Embryonic facial prominence (tissue), 1 donor: ENCODE measurements at regions not wholly inside any gene's neighbourhood (a gene's known extent, or its start where the extent isn't known, plus 50 kb on each side); places are given as distances from the start of the nearest gene placed in this dataset.
"Not testable (repeated sequence)": the region's sequence is repeated elsewhere in the genome, so short reads cannot be mapped to it uniquely, and the experiment has no call there.

Source experiments
- DNase-seq: peaks from one replicate; pipeline ENCODE4 v3.0.0-alpha.2; 2016; ENCODE audit errors: extremely low spot score

GRCh38 chr5:126046318-126046717 is 376.9 kb upstream of the GRAMD2B start:
- no peak for DNase-seq

GRCh38 chr5:126046846-126047571 is 376.2 kb upstream of the GRAMD2B start:
- no peak for DNase-seq

GRCh38 chr5:126052120-126052519 is 371.1 kb upstream of the GRAMD2B start:
- no peak for DNase-seq

- no peak for DNase-seq
Measured at GRCh38 chr5:126052791-126053190, 370.4 kb upstream of the GRAMD2B start.

GRCh38 chr5:126053630-126054029 is 369.6 kb upstream of the GRAMD2B start:
- no peak for DNase-seq

GRCh38 chr5:126054577-126055347 is 368.4 kb upstream of the GRAMD2B start:
- DNase-seq: no peak

- DNase-seq: no peak
Measured at GRCh38 chr5:126055348-126055729, 367.9 kb upstream of the GRAMD2B start.

- DNase-seq: no peak
Measured at GRCh38 chr5:126056352-126056751, 366.9 kb upstream of the GRAMD2B start.

DNA sequence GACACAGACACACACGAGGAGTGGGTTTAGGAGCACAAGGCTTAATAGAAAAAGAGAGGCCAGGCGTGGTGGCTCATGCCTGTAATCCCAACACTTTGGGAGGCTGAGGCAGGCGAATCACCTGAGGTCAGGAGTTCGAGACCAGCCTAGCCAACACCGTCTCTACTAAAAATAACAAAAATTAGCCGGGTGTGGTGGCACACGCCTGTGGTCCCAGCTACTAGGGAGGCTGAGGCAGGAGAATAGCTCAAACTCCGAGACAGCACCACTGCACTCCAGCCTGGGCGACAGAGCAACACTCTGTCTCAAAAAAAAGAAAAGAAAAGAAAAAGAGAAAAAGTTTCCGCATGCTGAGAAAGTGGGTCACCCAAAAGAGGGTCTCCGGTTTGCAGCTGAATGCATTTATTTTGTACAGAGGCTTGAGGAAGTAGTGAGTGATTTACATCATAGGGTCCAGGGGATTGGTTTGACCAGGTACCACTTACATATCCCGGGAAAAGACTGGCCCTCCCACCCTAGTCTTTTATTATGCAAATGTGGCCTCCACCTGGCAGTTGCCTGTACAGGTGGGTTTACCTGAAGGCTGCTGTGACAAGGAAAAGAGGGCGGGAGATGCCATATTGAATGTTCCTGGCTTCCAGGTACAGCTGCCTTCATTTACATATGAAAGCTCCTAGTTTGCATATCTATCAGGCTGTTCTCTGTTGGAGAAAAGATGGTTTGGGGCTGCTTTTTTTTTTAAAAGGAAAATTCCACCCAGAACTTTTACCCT is 366.2 kb upstream of the GRAMD2B start:
- DNase-seq: no peak

DNA sequence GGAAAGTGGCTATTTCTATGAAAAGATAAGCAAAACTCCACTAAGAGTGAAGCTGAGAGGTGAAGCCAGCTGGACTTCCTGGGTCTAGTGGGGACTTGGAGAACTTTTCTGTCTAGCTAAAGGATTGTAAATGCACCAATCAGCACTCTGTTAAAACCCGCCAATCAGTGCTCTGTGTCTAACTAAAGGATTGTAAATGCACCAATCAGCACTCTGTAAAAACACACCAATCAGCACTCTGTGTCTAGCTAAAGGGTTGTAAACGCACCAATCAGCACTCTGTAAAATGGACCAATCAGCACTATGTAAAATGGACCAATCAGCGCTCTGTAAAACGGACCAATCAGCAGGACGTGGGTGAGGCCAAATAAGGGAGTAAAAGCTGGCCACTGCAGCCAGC is 364.8 kb upstream of the GRAMD2B start:
- not testable (repeated sequence) for DNase-seq

GRCh38 chr5:126062398-126063221 is 360.6 kb upstream of the GRAMD2B start:
- no peak for DNase-seq

DNA sequence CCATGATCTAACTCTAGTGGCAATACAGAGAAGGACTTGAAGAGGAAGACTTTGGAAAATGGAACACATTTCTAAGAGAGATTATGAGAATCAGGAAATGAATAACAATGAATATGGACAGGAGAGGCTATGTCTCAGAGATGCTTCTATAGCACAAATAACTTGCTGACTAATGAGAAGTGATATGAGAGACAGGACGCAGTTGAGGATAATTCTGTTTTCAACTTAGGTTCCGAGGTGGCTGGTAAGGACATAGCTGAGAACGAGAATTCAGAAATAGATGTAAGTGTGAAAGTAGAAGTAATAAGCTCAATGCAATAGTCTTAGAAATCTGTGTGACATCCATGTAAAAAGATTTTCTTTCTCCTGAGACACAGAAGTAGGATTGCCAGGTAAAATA is 358.1 kb upstream of the GRAMD2B start:
- DNase-seq: no peak

DNA sequence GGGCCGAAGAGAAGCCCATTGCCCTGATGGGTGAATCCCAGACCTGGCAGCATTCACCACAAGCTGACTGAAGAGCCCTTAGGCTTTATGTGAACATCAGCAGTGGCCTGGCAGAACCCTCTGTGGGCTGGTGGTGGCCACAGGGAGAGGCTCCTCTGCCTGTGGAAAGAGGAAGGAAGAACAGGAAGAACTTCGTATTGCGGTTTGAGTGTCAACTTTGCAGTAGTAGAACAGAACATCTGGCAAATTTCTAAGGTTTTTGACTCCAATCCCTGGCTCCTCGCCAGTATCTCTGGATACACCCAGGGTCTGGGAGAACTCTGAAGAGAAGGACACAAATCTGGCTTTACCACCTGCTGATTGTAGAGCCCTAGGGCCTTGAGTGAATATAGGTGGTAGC is 356.4 kb upstream of the GRAMD2B start:
- DNase-seq: no peak

- no peak for DNase-seq
Measured at GRCh38 chr5:126067404-126067803, 355.8 kb upstream of the GRAMD2B start.

GRCh38 chr5:126069329-126069728 is 353.9 kb upstream of the GRAMD2B start:
- no peak for DNase-seq

- no peak for DNase-seq
Measured at GRCh38 chr5:126070481-126070880, 352.7 kb upstream of the GRAMD2B start.

DNA sequence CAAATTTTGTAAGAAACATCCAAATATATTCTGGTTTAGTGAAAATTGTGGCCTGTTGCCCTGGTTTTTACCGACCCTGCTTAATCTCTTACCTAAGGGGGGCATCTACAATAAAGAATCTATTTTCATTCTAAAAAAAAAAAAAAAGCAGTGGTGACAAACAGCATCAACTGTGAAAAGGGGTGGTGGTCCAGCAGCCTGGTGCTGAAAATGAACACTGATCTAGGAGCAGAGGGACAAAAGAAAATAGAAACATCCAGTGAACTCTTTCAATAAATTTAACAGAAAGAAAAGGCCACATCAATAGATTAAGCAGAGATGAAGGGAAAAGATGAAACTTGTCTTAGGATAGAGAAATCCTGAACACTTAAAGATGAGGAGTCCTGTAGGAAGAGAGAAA is 348.7 kb upstream of the GRAMD2B start:
- no peak for DNase-seq

DNA sequence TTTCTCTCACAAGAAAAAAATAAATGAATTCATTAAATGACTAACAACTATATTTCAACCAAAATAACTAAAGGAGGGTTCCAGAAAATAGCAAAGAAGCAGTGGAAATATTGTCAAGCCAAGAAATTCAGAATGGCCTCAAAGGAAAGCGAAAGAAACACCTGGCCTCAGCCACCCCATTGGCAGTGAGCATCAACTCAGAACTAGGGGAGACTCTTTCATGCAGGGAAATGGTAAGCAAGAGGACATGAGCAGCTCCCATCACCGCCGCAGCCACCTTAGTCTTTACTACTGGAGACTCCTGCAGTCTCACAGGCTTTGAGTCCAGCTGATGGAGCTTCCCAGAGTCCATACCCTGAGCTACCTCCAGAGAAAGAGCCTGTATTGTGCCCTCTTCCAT is 343.9 kb upstream of the GRAMD2B start:
- no peak for DNase-seq

GRCh38 chr5:126081209-126081608 is 342.0 kb upstream of the GRAMD2B start:
- DNase-seq: no peak

DNA sequence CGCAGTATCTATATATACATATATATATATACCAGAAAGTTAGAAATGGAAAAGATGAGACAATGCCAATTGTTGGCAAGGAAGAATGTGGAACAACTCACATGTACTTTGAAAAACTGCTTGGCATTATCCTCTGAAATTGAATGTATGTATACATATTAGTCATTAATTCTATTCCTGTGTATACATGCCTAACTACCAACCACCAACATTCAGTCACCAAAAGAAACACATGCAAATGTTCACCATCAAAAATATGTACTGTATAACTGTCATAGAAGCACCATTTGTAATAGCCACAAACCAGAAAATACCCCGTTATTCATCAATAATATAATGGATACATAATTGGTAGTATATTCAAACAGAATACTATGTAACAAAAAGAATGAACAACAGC is 330.2 kb upstream of the GRAMD2B start:
- DNase-seq: no peak

DNA sequence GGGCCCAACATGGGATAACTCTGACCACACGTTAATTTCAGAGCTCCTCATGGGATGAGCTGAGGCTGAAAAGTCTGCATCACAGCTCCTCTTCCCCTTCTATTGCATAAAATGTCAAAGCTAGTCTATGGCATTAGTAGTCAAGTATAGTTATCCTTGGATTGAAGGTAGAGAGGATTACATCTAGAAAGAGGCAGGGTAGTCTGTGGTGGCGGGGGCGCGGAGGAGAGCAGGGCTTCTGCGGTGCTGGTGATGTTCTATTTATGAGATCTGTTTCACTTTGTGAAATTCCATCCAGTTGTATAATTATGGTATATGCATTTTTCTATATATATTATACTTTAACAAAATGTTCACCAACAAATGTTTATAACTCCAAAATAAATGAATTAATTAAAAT is 329.5 kb upstream of the GRAMD2B start:
- DNase-seq: no peak

DNA sequence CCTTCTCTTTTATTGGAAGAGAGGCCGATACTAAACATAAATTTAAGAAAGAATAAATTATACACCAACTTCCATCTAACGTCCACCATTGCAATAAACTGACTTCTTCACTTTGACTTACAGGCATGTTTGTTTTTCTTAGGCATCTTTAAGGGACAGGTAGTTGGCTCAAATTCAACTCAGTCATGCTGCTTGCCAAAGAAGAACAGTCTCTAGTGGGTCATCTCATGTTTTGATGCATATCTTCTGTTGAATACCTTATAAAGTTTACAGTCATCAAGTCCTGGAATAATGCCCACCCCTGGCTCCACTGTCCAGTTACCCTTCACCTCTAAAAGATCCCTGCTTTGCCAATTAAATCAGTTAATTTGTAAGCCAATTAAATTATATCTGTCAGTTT is 328.2 kb upstream of the GRAMD2B start:
- no peak for DNase-seq
